ENCODE measurements at regions not wholly inside any gene's neighbourhood (a gene's known extent, or its start where the extent isn't known, plus 50 kb on each side); places are given as distances from the start of the nearest gene placed in this dataset.

- H3K36me3 Mint-ChIP-seq (ENCODE audit: low read depth), result no peaks in the 10 kb centered on the region
- H3K27me3 Mint-ChIP-seq, result no peaks in the 10 kb centered on the region
- peaks cover 5% of the 10 kb centered on the region for H3K9me3 Mint-ChIP-seq
- H3K4me3 Mint-ChIP-seq, result no peak overlapping the region
- no peak for DNase-seq
- H3K27ac Mint-ChIP-seq, result no peak overlapping the region
- intact Hi-C loops (cut with micrococcal nuclease), result no loop called here
- H3K4me1 Mint-ChIP-seq, result no peaks in the 10 kb centered on the region
These were observed 677.0 kb upstream of the KLF4 start for GRCh38 chr9:108166519-108166918.

GRCh38 chr9:108163321-108164005 lies 673.9 kb upstream of the KLF4 start:
- Mint-ChIP-seq H3K9me3 (peaks cover 5% of the 10 kb centered on the region), H3K4me1 (no peaks in the 10 kb centered on the region), H3K4me3 (no peak overlapping the region), H3K27me3 (no peaks in the 10 kb centered on the region), H3K27ac (no peak overlapping the region), H3K36me3 (ENCODE audit: low read depth) (no peaks in the 10 kb centered on the region)
- intact Hi-C loops (cut with micrococcal nuclease), result no loop called here
- no peak for DNase-seq

GRCh38 chr9:108162664-108163063 lies 673.1 kb upstream of the KLF4 start:
- DNase-seq, result no peak
- peaks cover 5% of the 10 kb centered on the region for H3K9me3 Mint-ChIP-seq
- no peaks in the 10 kb centered on the region for H3K36me3 Mint-ChIP-seq (ENCODE audit: low read depth)
- H3K27me3 Mint-ChIP-seq, result no peaks in the 10 kb centered on the region
- no peak overlapping the region for H3K27ac Mint-ChIP-seq
- H3K4me3 Mint-ChIP-seq, result no peak overlapping the region
- intact Hi-C loops (cut with micrococcal nuclease), result no loop called here
- H3K4me1 Mint-ChIP-seq, result no peaks in the 10 kb centered on the region

- intact Hi-C loops (cut with micrococcal nuclease), result no loop called here
- Mint-ChIP-seq H3K4me1 (no peaks in the 10 kb centered on the region), H3K27me3 (no peaks in the 10 kb centered on the region), H3K9me3 (peaks cover 4% of the 10 kb centered on the region), H3K27ac (no peak overlapping the region), H3K4me3 (no peak overlapping the region), H3K36me3 (ENCODE audit: low read depth) (no peaks in the 10 kb centered on the region)
- DNase-seq, result no peak
These were observed 671.9 kb upstream of the KLF4 start for GRCh38 chr9:108161503-108161902.

- intact Hi-C loops (cut with micrococcal nuclease), result no loop called here
- no peak for DNase-seq
- no peak overlapping the region for H3K27ac Mint-ChIP-seq
These were observed 671.3 kb upstream of the KLF4 start for GRCh38 chr9:108160706-108161355.

GRCh38 chr9:108160039-108160438 lies 670.5 kb upstream of the KLF4 start:
- no peaks in the 10 kb centered on the region for H3K4me1 Mint-ChIP-seq
- H3K27ac Mint-ChIP-seq, result no peak overlapping the region
- no peak for DNase-seq
- H3K36me3 Mint-ChIP-seq (ENCODE audit: low read depth), result no peaks in the 10 kb centered on the region
- intact Hi-C loops (cut with micrococcal nuclease), result no loop called here
- H3K27me3 Mint-ChIP-seq, result no peaks in the 10 kb centered on the region
- H3K9me3 Mint-ChIP-seq, result no peaks in the 10 kb centered on the region
- no peak overlapping the region for H3K4me3 Mint-ChIP-seq

More at GRCh38 chr9:108160706-108161355, 671.3 kb upstream of the KLF4 start:
- Mint-ChIP-seq H3K9me3 (no peaks in the 10 kb centered on the region), H3K27me3 (no peaks in the 10 kb centered on the region), H3K36me3 (ENCODE audit: low read depth) (no peaks in the 10 kb centered on the region), H3K4me1 (no peaks in the 10 kb centered on the region), H3K4me3 (no peak overlapping the region)

- Mint-ChIP-seq H3K4me3 (no peak overlapping the region), H3K36me3 (ENCODE audit: low read depth) (no peaks in the 10 kb centered on the region), H3K9me3 (no peaks in the 10 kb centered on the region), H3K27me3 (no peaks in the 10 kb centered on the region), H3K27ac (no peak overlapping the region), H3K4me1 (no peaks in the 10 kb centered on the region)
- DNase-seq, result no peak
- intact Hi-C loops (cut with micrococcal nuclease), result no loop called here
These were observed 668.8 kb upstream of the KLF4 start for GRCh38 chr9:108158236-108158995.

- intact Hi-C loops (cut with micrococcal nuclease), result no loop called here
- Mint-ChIP-seq H3K27ac (no peak overlapping the region), H3K9me3 (no peaks in the 10 kb centered on the region), H3K4me3 (no peak overlapping the region), H3K27me3 (no peaks in the 10 kb centered on the region), H3K36me3 (ENCODE audit: low read depth) (no peaks in the 10 kb centered on the region), H3K4me1 (no peaks in the 10 kb centered on the region)
- DNase-seq, result no peak
These were observed 666.9 kb upstream of the KLF4 start for GRCh38 chr9:108156270-108156998.

GRCh38 chr9:108153416-108153815 lies 663.8 kb upstream of the KLF4 start:
- intact Hi-C loops (cut with micrococcal nuclease), result no loop called here
- H3K4me3 Mint-ChIP-seq, result no peak overlapping the region
- DNase-seq, result no peak
- H3K36me3 Mint-ChIP-seq (ENCODE audit: low read depth), result no peaks in the 10 kb centered on the region
- no peak overlapping the region for H3K27ac Mint-ChIP-seq
- H3K9me3 Mint-ChIP-seq, result no peaks in the 10 kb centered on the region
- no peaks in the 10 kb centered on the region for H3K4me1 Mint-ChIP-seq
- H3K27me3 Mint-ChIP-seq, result no peaks in the 10 kb centered on the region

GRCh38 chr9:108150736-108151586 lies 661.4 kb upstream of the KLF4 start:
- Mint-ChIP-seq H3K4me3 (no peak overlapping the region), H3K9me3 (no peaks in the 10 kb centered on the region), H3K36me3 (ENCODE audit: low read depth) (no peaks in the 10 kb centered on the region), H3K27me3 (no peaks in the 10 kb centered on the region), H3K4me1 (no peaks in the 10 kb centered on the region), H3K27ac (no peak overlapping the region)
- intact Hi-C loops (cut with micrococcal nuclease), result no loop called here
- no peak for DNase-seq

GRCh38 chr9:108149326-108149725 lies 659.8 kb upstream of the KLF4 start:
- Mint-ChIP-seq H3K27ac (no peak overlapping the region), H3K9me3 (peaks cover 6% of the 10 kb centered on the region), H3K27me3 (no peaks in the 10 kb centered on the region), H3K4me3 (no peak overlapping the region), H3K36me3 (ENCODE audit: low read depth) (no peaks in the 10 kb centered on the region), H3K4me1 (no peaks in the 10 kb centered on the region)
- intact Hi-C loops (cut with micrococcal nuclease), result no loop called here
- no peak for DNase-seq

- H3K36me3 Mint-ChIP-seq (ENCODE audit: low read depth), result no peaks in the 10 kb centered on the region
- no peak overlapping the region for H3K27ac Mint-ChIP-seq
- H3K4me1 Mint-ChIP-seq, result no peaks in the 10 kb centered on the region
- peaks cover 10% of the 10 kb centered on the region for H3K9me3 Mint-ChIP-seq
- no peak overlapping the region for H3K4me3 Mint-ChIP-seq
- DNase-seq, result no peak
- intact Hi-C loops (cut with micrococcal nuclease), result no loop called here
- no peaks in the 10 kb centered on the region for H3K27me3 Mint-ChIP-seq
These were observed 653.1 kb upstream of the KLF4 start for GRCh38 chr9:108142504-108143201.

GRCh38 chr9:108142142-108142503 lies 652.6 kb upstream of the KLF4 start:
- H3K4me3 Mint-ChIP-seq, result no peak overlapping the region
- no peaks in the 10 kb centered on the region for H3K4me1 Mint-ChIP-seq
- H3K27ac Mint-ChIP-seq, result no peak overlapping the region
- intact Hi-C loops (cut with micrococcal nuclease), result no loop called here
- H3K27me3 Mint-ChIP-seq, result no peaks in the 10 kb centered on the region
- no peaks in the 10 kb centered on the region for H3K36me3 Mint-ChIP-seq (ENCODE audit: low read depth)
- H3K9me3 Mint-ChIP-seq, result peaks cover 10% of the 10 kb centered on the region
- no peak for DNase-seq

All from activated CD4-positive, alpha-beta T cell treated with anti-CD3 and anti-CD28 coated beads, Interleukin-2, amount 10 ng/mL, durations not matched to agents 24 days and 14 days (primary cell).